ENCODE measurements at regions not wholly inside any gene's neighbourhood (a gene's known extent, or its start where the extent isn't known, plus 50 kb on each side); places are given as distances from the start of the nearest gene placed in this dataset.

DNA sequence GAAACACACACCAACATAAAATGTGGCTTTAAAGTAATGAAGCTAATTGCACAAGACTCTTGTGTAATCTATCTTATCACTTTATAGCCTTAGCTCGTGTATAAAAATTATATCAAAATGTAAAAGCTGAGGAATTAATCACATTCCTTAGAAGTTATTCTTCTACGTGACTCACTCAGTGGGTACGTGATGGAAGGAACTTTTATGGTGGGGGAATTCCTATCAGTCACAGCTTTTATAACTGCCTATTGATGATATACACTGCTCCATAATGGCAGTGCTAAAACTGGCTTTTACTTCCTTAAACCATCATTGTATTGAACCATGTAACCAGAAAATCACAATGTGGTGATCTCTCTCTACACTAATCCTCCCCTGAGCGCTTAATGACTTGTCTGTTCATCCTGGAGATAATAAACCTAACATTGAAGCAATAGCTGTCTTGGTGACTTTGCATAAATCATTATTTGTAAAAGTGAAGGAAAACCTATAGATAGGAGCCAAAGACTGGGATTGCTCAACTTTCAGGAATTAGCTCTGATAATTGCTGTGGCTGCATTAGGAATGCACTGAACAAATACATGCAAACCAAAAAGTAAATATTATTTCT, 276.7 kb downstream of the GBA3 start:
- Histone ChIP-seq H3K36me3 (ENCODE audit: low read depth, low read length) (no peaks in the 10 kb centered on the region), H3K4me1 (ENCODE audit: insufficient read depth, low read length) (peaks cover 32% of the 10 kb centered on the region), H3K9me2 (replicated peaks; ENCODE audit: low read length) (no peaks in the 10 kb centered on the region), H3F3A (ENCODE audit: low read length, unreplicated experiment) (no peaks in the 10 kb centered on the region), H3K9me3 (ENCODE audit: low read length) (no peaks in the 10 kb centered on the region), H2AFZ (ENCODE audit: low read length) (no peak overlapping the region), H3K79me2 (ENCODE audit: low read length) (no peaks in the 10 kb centered on the region), H4K20me1 (ENCODE audit: low read length) (no peaks in the 10 kb centered on the region), H3K4me2 (ENCODE audit: low read length) (peak overlapping the region; percentile 52), H3K9ac (ENCODE audit: low read length) (no peak overlapping the region), H3K4me3 (ENCODE audit: low read length) (peak overlapping the region; percentile 21; the same call in 1 of the 2 replicates), H3K27me3 (ENCODE audit: low read length) (no peaks in the 10 kb centered on the region), H3K27ac (ENCODE audit: low read length) (peak overlapping the region; percentile 81)
- ChIA-PET CTCF (no interaction called here), POLR2A (ENCODE audit: unreplicated experiment) (interaction anchor here (0.7 to 1.1 kb wide), 2 partner anchors 18 to 135 kb away, joined by 3 to 4 read pairs; no protein-coding TSS in a partner anchor)
- BruUV-seq (replicated peaks): no TSS peak
- peak; percentile 85 for ATAC-seq
- no peak for TF ChIP-seq EZH2 (IDR thresholded peaks at IDR 0.05; ENCODE audit: low read length, unreplicated experiment)
- no peak for TF ChIP-seq CTCF (conservative IDR thresholded peaks at IDR 0.05; ENCODE audit: low read depth, low read length)
- TF ChIP-seq EZH2phosphoT487 (IDR thresholded peaks at IDR 0.05; ENCODE audit: borderline replicate concordance, low read length): no peak
- intact Hi-C loops (cut with micrococcal nuclease): loop anchor here (1.0 to 5.0 kb wide), 3 partner anchors 19 to 73 kb away; no protein-coding TSS in a partner anchor
- DNase-seq: peak; percentile 86

DNA sequence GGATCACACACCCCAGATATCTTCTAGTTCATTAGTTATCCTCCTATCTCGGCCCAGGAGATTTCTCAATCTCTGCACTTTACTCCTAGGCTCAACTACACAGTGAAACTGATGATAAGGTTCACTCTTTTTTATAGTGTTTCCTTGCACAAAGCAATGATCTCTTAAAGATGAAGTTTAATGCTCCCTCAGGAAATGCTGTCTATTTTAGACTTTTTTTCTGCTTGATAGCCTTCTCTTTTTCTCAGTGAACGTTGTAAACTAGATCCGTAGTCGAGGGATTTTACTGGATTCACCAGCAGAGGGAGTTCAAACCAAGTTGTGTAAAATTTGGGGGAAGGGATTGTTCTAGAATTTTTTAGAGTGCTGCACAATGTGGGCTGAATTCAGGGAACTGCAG, 269.6 kb downstream of the GBA3 start:
- H3K27me3 ChIP-seq (ENCODE audit: low read length): no peaks in the 10 kb centered on the region
- H2AFZ ChIP-seq (ENCODE audit: low read length): no peak overlapping the region
- no peak overlapping the region for H3K9ac ChIP-seq (ENCODE audit: low read length)
- ChIA-PET POLR2A (ENCODE audit: unreplicated experiment) (no interaction called here), CTCF (no interaction called here)
- DNase-seq (peak; percentile 76), ATAC-seq (peak; percentile 50)
- intact Hi-C loops (cut with micrococcal nuclease): loop anchor here (2.0 to 5.0 kb wide), 3 partner anchors 123 to 755 kb away; no protein-coding TSS in a partner anchor
- H4K20me1 ChIP-seq (ENCODE audit: low read length): no peaks in the 10 kb centered on the region
- peak; percentile 79 for TF ChIP-seq CTCF (conservative IDR thresholded peaks at IDR 0.05; ENCODE audit: low read depth, low read length)
- TF ChIP-seq EZH2phosphoT487 (IDR thresholded peaks at IDR 0.05; ENCODE audit: borderline replicate concordance, low read length): no peak
- H3K36me3 ChIP-seq (ENCODE audit: low read depth, low read length): no peaks in the 10 kb centered on the region
- no peaks in the 10 kb centered on the region for H3F3A ChIP-seq (ENCODE audit: low read length, unreplicated experiment)
- H3K4me3 ChIP-seq (ENCODE audit: low read length): no peak overlapping the region
- no peak overlapping the region for H3K27ac ChIP-seq (ENCODE audit: low read length)
- H3K79me2 ChIP-seq (ENCODE audit: low read length): no peaks in the 10 kb centered on the region
- no peaks in the 10 kb centered on the region for H3K4me1 ChIP-seq (ENCODE audit: insufficient read depth, low read length)
- BruUV-seq (replicated peaks): no TSS peak
- no peaks in the 10 kb centered on the region for H3K9me3 ChIP-seq (ENCODE audit: low read length)
- H3K4me2 ChIP-seq (ENCODE audit: low read length): no peak overlapping the region
- H3K9me2 ChIP-seq (replicated peaks; ENCODE audit: low read length): no peaks in the 10 kb centered on the region

- H3K9ac ChIP-seq (ENCODE audit: low read length): no peak overlapping the region
- no TSS peak for BruUV-seq (replicated peaks)
- no peak overlapping the region for H3K4me3 ChIP-seq (ENCODE audit: low read length)
- H4K20me1 ChIP-seq (ENCODE audit: low read length): no peaks in the 10 kb centered on the region
- intact Hi-C loops (cut with micrococcal nuclease): no loop called here
- H3F3A ChIP-seq (ENCODE audit: low read length, unreplicated experiment): no peaks in the 10 kb centered on the region
- DNase-seq (no peak), ATAC-seq (no peak)
- no peak overlapping the region for H2AFZ ChIP-seq (ENCODE audit: low read length)
- no peaks in the 10 kb centered on the region for H3K4me1 ChIP-seq (ENCODE audit: insufficient read depth, low read length)
- H3K9me3 ChIP-seq (ENCODE audit: low read length): no peaks in the 10 kb centered on the region
- no peak overlapping the region for H3K4me2 ChIP-seq (ENCODE audit: low read length)
- POLR2A ChIA-PET (ENCODE audit: unreplicated experiment): no interaction called here
- TF ChIP-seq EZH2 (IDR thresholded peaks at IDR 0.05; ENCODE audit: low read length, unreplicated experiment) (no peak), EZH2phosphoT487 (IDR thresholded peaks at IDR 0.05; ENCODE audit: borderline replicate concordance, low read length) (no peak), CTCF (conservative IDR thresholded peaks at IDR 0.05; ENCODE audit: low read depth, low read length) (no peak)
- no peaks in the 10 kb centered on the region for H3K27me3 ChIP-seq (ENCODE audit: low read length)
- no peaks in the 10 kb centered on the region for H3K36me3 ChIP-seq (ENCODE audit: low read depth, low read length)
- H3K27ac ChIP-seq (ENCODE audit: low read length): no peak overlapping the region
- CTCF ChIA-PET: no interaction called here
- no peaks in the 10 kb centered on the region for H3K9me2 ChIP-seq (replicated peaks; ENCODE audit: low read length)
- H3K79me2 ChIP-seq (ENCODE audit: low read length): no peaks in the 10 kb centered on the region
Observed at GRCh38 chr4:22959483-22959882, 266.7 kb downstream of the GBA3 start.

Data from PC-3 (cell line).